ENCODE measurements at regions not wholly inside any gene's neighbourhood (a gene's known extent, or its start where the extent isn't known, plus 50 kb on each side); places are given as distances from the start of the nearest gene placed in this dataset.

GRCh38 chr13:55673910-55674309 lies 1466.8 kb upstream of the PRR20A start:
- no peak for TF ChIP-seq EZH2 (IDR thresholded peaks at IDR 0.05; ENCODE audit: low read length, missing control alignments)
- no peak for TF ChIP-seq CTCF (conservative IDR thresholded peaks at IDR 0.05 in 1 of 2, IDR thresholded peaks at IDR 0.05 in 1 of 2; ENCODE audit: low read depth in 1 of 2, low read length in 2 of 2)
